GM08714 (cell line): ENCODE measurements at regions not wholly inside any gene's neighbourhood (a gene's known extent, or its start where the extent isn't known, plus 50 kb on each side); places are given as distances from the start of the nearest gene placed in this dataset.

Experiments used
- H3K4me3 ChIP-seq: fragments of 200-500 bp; sonication (Bioruptor generic); 2 replicates; pipeline ENCODE4 v1.5.1; 2014; ENCODE audit warnings: mild to moderate bottlenecking, low read length, inconsistent platforms
- ZNF274 ChIP-seq: IDR thresholded peaks from 2 replicates; pipeline ENCODE4 v1.6.1; 2012; ENCODE audit warnings: mild to moderate bottlenecking, low read depth, low read length

DNA sequence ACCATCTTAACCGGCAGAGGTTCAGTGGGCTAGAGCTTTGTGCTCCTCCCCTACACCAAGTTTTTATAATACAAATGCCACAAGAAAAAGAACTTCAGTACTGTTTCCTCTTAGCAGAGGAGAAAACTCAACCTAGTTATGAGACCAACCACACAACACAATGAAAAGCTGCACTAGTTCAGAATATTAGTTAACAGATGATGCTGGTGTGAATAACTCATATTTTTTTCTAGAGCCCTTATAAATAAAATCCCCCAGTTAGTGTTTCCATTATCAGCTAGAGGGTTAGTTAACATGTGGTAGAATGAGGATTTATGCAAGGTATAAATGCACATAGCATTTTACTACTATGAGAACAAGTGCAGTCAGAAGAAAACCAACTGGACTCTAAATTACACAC is 61.9 kb upstream of the AMN1 start:
- H3K4me3 ChIP-seq, result no peak overlapping the region
- no peak for TF ChIP-seq ZNF274

DNA sequence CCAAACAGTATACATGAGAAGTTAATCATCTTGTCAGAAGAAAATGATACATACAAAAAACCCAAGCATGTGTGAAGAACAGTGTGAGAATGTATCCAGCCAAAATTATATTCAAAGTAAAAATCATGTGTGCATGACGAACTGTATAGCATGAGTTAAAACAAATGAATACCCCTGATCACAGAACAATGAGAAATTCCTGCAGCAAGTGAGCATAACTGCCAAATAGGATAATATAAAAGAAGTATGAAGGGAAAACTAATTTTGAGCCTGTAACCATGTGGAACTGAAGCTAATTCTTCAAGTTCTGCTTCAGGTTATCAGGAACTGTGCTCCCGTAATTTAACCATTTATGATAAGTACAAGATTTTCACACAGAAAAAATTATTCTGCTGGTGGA is 56.5 kb upstream of the AMN1 start:
- TF ChIP-seq ZNF274, result no peak
- no peak overlapping the region for H3K4me3 ChIP-seq

DNA sequence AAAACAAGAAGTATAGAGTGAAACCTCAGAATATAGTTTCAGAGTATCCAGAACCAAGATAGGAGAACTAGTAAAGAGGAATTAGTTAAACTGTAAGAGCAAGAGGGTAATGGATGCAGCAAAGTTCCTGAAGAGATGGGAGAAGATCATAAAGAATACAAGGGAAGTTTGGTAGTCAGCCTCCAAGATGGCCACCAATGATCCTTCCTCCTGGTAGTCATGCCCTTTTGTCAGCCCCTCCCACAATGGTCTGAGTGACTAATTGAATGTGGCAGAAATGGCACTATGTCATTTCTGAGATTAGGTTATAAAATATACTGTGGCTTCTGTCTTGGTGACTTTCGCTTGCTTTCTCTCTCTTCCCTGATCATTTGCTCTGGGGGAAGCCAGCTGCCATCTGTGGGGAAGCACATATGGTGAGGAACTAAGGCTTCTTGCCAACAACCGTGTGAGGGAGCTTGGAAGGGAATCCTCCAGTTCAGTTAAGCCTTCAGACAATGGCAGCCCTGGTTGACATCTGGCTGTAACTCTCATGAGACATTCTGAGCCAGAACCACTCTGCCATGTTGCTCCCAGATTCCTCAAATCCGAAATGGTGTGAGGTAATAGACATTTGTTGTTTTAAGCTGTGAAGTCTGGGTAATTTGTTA is 55.3 kb upstream of the AMN1 start:
- no peak for TF ChIP-seq ZNF274
- H3K4me3 ChIP-seq, result no peak overlapping the region

DNA sequence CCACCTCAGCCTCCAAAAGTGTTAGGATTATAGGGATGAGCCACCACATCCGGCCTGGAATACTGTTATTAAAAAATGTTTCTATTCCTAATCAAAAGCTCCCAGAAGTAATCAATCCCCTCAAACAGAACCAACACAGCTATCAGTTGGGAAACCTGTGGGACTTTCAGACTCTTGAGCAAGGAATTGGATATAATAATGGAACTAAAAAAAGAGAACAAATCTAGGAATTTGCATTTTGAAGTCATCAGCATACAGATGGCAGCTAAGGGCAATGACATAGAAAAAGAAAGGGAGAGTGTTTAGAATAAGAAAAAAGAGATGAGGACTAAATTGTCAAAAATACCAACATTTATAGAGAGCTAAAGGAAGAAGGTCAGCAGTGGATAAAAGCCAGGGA is 54.7 kb upstream of the AMN1 start:
- no peak for TF ChIP-seq ZNF274
- H3K4me3 ChIP-seq, result no peak overlapping the region

DNA sequence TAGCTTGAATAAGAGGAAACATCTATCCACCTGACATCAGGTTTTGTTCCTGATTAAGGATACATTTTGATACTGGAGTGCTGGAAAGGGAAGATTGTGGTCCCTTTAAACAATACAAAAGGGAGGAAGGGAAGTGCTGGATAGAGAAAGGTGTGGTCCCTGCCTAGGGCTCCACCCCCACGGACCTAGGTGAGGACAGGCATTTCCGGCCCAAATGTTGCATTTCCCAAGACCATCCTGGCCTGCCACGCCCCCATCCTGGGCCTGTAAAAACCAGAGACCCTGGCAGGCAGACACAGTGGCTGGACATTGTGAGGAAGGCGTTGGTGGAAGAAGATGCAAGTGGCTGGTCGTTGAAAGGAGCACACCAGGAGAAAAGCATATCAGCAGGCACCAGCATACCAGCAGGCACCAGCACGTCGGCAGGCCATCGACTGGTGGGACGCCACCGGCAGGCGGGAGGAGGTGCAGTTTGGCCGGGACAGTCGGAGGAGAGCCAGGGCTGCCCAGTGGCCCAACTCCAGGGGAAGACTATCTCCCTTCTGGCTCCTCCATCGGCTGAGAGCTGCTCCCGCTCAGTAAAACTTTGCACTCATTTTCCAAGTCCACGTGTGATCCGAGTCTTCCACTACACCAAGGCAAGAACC is 53.2 kb upstream of the AMN1 start:
- no peak for TF ChIP-seq ZNF274
- H3K4me3 ChIP-seq, result no peak overlapping the region

DNA sequence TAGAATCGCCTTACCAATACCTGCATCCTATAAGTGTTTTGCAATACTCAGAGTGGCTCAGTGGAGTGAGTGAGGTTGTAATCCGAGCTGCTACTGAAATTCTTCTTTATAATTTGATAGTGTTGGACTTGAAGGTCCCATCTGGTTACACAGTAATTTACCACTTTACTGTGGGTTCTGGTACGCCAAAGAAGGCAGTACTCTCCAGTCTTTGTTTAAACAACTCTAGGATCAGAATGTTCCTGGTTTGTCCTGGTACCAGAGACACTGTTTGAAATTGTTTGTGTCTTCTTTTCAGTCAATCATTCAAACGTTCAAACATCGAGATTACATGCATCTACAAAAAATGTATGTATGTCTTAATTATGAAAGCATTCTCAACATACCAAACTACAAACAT is 51.3 kb upstream of the AMN1 start:
- no peak for TF ChIP-seq ZNF274
- H3K4me3 ChIP-seq, result no peak overlapping the region

DNA sequence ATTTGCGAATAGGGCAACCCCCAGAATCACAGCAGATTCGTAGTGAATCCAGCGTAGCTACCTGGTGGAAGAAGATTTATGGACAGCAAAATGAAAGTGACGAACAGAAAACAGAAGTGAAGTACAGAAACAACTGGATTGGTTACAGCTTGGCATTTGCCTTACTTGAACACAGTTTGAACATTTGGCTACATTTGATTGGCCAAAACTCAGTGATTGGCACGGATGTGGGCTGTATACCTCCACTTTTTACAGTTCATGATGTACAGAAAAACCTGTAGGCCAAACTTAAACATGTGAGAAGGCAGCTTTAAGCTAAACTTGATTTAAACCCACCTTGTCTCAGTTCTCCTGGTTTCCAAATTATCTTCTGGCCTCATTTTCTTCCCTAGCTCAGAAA is 49.9 kb upstream of the AMN1 start:
- H3K4me3 ChIP-seq, result no peak overlapping the region
- no peak for TF ChIP-seq ZNF274
